GM18951 (cell line): ENCODE measurements at regions not wholly inside any gene's neighbourhood (a gene's known extent, or its start where the extent isn't known, plus 50 kb on each side); places are given as distances from the start of the nearest gene placed in this dataset.
"Not testable (repeated sequence)": the region's sequence is repeated elsewhere in the genome, so short reads cannot be mapped to it uniquely, and the experiment has no call there.

Experiments used
- POLR2A ChIP-seq: IDR thresholded peaks from 4 replicates; pipeline ENCODE4 v1.6.1; 2011; ENCODE audit warnings: mild to moderate bottlenecking; ENCODE audit not compliant: insufficient read length, insufficient read depth; ENCODE audit errors: extremely low read depth
- in situ Hi-C: fragments of 300-500 bp; cut with MboI; formaldehyde crosslinking; loops from one replicate; pipeline ENCODE4 v1.12.0; 2022; ENCODE audit warnings: low sequenced_read_pairs, mixed read lengths, inconsistent platforms; ENCODE audit not compliant: unreplicated experiment

GRCh38 chr1:164443836-164444235 lies 115.1 kb upstream of the PBX1 start:
- in situ Hi-C loops = no loop called here
- TF ChIP-seq POLR2A = no peak

- in situ Hi-C loops = no loop called here
- no peak for TF ChIP-seq POLR2A
Observed at GRCh38 chr1:164446020-164446419, 113.0 kb upstream of the PBX1 start.

- TF ChIP-seq POLR2A = no peak
Observed at GRCh38 chr1:164452549-164452948, 106.4 kb upstream of the PBX1 start.

GRCh38 chr1:164456272-164456671 lies 102.7 kb upstream of the PBX1 start:
- TF ChIP-seq POLR2A = no peak
- in situ Hi-C loops = no loop called here

More at GRCh38 chr1:164452549-164452948, 106.4 kb upstream of the PBX1 start:
- in situ Hi-C loops = no loop called here

GRCh38 chr1:164459176-164459575 lies 99.8 kb upstream of the PBX1 start:
- in situ Hi-C loops = not testable (repeated sequence)

GRCh38 chr1:164466001-164466421 lies 93.0 kb upstream of the PBX1 start:
- TF ChIP-seq POLR2A = no peak
- in situ Hi-C loops = no loop called here

- in situ Hi-C loops = no loop called here
Observed at GRCh38 chr1:164466429-164466828, 92.6 kb upstream of the PBX1 start.

GRCh38 chr1:164470996-164471395 lies 88.0 kb upstream of the PBX1 start:
- no peak for TF ChIP-seq POLR2A
- in situ Hi-C loops = no loop called here

More at GRCh38 chr1:164466429-164466828, 92.6 kb upstream of the PBX1 start:
- TF ChIP-seq POLR2A = no peak

GRCh38 chr1:164472841-164473240 lies 86.1 kb upstream of the PBX1 start:
- in situ Hi-C loops = no loop called here
- no peak for TF ChIP-seq POLR2A

DNA sequence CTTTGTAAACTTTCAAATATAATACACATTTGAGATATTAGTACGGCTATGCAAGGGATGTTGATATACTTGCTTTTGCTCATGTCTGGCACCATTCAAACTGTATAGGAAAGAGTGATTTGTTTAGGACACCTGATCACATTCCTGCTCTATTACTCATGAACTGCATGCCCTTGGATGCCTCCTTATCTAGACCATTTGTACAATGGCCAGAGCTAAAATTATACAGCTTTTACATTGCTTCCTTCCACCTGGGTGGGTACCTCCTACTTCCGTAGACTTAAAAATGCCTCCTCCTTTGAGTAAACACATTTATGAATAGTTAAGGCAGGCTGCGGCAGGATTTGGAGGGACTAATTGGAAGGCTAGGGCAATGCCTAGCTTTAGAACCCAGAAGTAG lies 85.4 kb upstream of the PBX1 start:
- in situ Hi-C loops = no loop called here
- TF ChIP-seq POLR2A = no peak

DNA sequence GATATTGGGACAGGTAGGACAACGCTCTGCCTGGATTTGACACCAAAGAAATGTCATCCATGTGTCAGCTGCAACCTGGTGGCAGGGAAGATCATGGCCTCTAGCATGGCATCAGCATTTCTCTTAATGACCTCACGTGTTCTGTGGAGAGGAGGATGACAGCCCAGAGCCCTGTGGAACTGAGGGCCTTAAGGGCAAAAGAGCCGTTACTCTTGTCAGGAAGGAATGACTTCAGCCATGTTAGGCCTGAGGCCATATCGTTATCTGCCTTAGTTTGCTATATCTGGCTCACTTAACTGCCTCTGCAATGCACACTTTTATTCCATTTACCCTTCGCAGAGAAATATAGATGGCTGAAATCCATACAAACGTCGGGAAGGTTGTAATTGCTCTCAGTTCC lies 83.2 kb upstream of the PBX1 start:
- no peak for TF ChIP-seq POLR2A
- in situ Hi-C loops = no loop called here

- TF ChIP-seq POLR2A = no peak
- in situ Hi-C loops = no loop called here
Observed at GRCh38 chr1:164477343-164477742, 81.6 kb upstream of the PBX1 start.

DNA sequence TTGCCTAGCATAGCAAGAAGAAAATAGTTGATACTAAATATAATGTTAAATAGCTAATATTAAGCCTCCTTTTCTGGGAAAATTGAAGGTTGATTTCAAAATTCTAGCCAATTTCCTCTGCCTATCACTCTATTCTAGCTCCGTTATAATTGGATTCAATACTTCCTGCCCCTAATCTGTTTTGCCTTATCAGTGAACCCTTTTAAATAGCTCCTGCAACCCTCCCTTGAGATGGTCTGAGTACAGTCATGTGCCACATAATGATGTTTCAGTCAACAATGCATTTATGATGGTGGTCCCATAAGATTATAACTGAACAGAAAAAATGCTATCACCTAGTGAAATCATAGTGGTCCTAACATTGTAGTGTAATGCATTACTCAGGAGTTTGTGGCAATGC lies 79.7 kb upstream of the PBX1 start:
- TF ChIP-seq POLR2A = no peak
- in situ Hi-C loops = no loop called here

DNA sequence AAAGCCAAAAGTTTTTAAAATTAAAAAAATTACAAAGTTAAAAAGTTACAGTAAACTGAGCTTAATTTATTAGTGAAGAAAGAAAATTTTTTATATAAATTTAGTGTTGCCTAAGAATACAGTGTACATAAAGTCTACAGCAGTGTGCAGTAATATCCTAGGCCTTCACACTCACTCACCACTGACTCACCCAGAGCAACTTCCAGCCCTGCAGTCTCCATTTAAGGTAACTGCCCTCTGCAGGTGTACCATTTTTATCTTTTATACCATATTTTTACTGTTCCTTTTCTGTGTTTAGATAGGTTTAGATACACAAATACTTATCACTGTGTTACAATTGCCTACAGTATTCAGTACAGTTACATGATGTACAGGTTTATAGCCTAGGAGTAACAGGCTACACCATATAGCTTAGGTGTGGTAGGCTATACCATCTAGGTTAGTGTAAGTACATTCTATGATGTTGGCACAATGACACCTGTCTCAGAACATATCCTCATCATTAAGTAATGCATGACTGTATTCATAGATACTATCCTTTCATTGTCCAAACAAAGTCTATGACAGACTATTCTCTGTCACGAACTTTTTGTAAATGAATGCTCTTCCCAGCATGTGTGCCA lies 78.6 kb upstream of the PBX1 start:
- no peak for TF ChIP-seq POLR2A
- in situ Hi-C loops = no loop called here

GRCh38 chr1:164495905-164496304 lies 63.1 kb upstream of the PBX1 start:
- no peak for TF ChIP-seq POLR2A
- in situ Hi-C loops = no loop called here
